GM21526 (cell line): ENCODE measurements at regions not wholly inside any gene's neighbourhood (a gene's known extent, or its start where the extent isn't known, plus 50 kb on each side); places are given as distances from the start of the nearest gene placed in this dataset.
"Not testable (repeated sequence)": the region's sequence is repeated elsewhere in the genome, so short reads cannot be mapped to it uniquely, and the experiment has no call there.

Source experiments
- ATAC-seq: cut with Tn5 transposase; IDR thresholded peaks from one replicate; pipeline ENCODE4 v1.9.1; 2021; ENCODE audit warnings: moderate library complexity; ENCODE audit not compliant: unreplicated experiment, low FRiP score

DNA sequence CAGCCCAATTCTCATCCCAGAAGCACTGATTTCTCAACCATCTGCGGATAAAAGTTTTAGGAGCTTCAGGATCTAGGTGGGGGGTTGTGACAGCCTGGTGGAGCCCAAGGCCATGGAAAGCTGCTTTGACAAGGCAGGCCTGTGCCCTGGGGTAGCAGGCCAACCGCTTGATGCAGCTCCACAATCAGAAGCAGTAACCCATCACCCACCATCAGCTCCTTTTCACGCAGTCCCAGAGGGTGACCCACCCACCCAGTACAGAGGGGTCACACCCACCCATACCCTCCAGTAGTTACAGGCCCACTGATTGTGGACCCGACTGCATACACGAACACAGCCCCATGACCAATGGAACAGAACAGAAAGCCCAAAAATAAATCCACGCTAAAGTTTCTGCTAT is 253.9 kb downstream of the AHR start:
- ATAC-seq = no peak

DNA sequence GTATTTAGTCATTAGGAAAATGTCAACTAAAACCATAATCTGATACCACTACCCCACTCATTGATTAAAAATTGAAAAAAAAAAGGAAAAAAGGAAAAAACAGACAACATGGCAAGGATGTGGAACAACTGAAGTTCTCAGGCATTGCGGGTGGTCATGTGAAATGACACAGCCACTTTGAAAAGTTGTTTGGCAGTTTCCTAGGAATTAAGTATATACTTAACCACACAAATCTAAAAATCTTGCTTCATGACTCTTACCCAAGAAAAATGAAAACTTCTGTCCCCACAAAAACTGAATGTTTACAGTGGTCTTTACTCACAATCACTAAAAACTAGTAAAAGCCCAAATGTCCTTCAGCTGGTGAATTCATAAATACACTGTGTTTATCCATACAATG is 254.5 kb downstream of the AHR start:
- no peak for ATAC-seq

DNA sequence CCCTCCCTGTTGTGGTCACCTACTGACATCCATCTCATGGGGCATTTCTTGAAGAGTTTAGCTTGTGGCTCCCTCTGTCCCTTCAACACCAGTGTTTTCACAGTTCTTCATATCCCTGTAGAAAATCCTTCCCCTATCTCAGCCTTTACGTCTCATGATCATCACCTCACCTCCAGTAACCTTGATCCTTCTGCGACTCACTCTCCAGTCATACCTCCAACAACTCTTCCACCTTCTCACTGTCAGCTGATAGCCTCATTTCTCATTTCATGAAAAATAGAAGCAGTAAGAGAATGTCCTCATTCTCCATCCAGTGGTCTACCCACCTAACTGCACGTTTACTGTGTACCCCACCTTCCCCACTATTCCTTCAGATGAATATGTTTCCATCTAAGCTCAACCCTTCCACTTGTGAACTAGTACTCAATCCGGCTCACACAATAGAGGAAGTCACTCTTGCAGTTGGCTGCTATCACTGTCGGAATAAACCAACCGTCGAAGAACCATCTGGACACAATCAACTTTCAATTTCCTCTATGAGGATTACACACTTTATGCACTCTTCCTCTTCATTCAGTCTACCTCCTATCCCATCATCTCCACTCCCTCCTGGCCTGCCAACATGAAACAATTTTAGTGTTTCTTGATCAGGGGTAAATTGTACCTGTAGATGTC is 256.0 kb downstream of the AHR start:
- ATAC-seq = no peak

DNA sequence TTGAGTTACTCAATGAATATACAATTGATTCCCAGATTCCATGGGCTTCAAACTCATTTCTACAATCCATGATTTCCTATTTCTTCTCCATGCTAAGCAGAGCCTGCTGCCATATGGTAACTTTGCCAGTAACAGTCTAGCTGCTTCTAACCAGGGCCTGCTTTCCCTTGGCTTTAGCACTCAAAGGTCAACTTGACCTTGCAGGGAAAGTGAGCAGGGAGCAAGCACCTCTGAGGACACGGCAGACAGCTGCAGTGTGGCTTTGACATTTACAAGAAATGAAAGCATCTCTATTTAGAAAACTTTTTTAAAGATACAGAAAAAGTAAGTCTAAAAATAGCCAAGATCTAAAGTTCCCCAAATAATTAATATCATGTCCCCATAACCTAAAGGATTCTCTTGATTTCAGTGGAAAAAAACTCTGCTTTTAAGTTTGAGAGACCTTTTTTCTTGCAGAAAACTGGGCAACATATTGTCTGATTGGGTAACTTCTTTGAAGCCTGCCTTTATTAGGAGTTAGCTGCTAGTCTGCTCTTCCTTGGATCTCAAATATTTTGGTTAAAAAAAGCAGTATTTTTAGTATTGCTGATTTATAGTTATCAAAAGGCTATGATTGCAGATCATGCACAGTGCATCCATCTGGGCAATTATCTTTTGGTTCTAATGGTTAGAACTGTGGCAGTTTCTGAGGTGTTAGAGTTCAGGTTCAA is 257.9 kb downstream of the AHR start:
- ATAC-seq = no peak

DNA sequence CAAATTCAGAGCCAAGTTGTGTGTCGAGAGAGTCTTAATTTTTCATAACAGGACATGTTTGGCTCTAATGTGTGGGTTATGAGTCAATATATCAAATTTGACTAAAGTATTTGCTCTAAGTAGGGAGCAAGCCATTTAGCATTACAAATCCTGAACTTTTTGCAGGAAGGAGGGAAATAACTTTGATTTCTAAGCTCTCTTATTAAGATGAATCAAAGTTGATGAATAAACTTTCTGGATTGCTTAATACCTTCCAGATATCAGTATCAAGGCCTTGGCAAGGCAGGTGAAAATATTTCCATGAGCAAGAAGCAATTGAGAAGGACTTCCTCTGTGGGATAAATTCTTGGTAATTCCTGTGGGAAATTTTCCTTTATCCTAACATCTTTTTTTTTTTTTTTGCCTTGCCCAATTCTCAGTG is 258.8 kb downstream of the AHR start:
- ATAC-seq = no peak

GRCh38 chr7:17558135-17558534 is 259.7 kb downstream of the AHR start:
- no peak for ATAC-seq

DNA sequence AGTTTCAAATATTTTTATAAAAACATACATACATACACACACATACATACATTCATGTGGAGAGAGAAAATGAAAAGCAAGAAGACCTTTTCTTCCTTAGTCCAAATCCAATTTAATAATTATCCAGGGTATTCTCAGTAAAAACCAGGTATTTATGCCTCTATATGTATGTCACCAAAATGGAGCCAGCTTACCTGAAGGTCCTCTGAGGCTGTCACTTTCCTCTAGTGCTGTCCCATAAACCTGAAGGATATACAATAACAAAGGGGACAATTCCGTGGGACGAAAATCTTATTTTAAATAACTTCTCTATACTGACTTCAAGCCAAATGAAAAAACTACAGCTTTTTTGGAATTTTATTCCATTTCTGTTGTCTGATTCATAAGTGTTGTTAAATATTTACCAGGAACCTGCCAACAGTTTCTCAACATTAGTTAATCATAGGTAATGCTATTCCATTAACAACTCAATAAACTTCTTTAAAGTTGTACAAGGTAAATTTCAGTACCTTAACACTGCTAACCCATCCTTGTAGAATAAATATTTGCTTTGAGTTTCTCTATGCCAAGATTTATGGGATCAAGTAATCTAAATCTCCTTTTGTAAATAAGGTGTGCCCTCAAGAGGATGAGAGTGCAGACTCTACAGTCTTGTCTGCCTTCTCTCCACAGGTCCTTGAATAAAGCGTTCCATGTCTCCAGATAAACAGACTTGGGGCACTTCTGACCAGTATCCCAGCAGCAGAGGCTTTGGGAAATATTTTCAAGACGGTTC is 260.3 kb downstream of the AHR start:
- no peak for ATAC-seq

GRCh38 chr7:17559388-17559787 is 260.9 kb downstream of the AHR start:
- ATAC-seq = no peak

DNA sequence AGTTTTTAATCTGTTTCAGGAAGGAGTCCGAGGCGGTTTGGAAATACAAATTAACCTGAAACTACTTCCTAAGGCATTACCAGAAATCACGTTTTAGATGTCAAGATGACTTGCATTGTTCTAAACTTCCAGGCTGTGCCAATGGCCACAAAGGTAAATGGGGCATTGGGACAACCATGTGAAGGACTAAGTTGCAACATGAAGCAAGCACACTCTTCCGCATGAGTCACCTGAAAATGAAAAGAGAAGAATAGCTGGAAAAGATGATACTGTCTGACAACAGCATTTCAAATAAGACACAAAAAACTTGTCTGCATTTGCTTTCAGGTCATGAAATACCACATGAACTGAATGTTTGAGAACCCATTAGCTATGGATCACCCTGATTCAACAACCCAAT is 262.1 kb downstream of the AHR start:
- no peak for ATAC-seq

DNA sequence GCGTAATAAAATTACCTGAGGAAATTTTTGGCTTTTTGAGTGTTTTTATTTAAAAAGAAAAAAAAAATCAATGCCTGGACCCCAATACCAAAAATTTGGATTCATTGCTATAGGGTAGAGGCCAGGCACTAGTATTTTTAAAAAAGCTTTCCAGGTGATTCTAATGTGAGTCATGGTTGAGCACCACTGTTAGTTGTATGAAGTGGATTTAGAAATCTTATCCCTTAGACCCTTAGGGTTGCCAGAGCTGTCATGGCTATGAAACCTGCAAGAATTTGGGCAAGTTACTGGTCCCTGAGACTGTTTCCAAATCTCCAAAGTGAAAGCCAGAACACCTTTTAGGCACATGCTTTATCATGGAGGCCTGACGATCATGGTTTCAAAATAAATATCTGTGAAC is 262.5 kb downstream of the AHR start:
- no peak for ATAC-seq

- ATAC-seq = no peak
These were observed 266.3 kb downstream of the AHR start for GRCh38 chr7:17564678-17565212.

GRCh38 chr7:17580141-17580540 is 281.7 kb downstream of the AHR start:
- no peak for ATAC-seq

DNA sequence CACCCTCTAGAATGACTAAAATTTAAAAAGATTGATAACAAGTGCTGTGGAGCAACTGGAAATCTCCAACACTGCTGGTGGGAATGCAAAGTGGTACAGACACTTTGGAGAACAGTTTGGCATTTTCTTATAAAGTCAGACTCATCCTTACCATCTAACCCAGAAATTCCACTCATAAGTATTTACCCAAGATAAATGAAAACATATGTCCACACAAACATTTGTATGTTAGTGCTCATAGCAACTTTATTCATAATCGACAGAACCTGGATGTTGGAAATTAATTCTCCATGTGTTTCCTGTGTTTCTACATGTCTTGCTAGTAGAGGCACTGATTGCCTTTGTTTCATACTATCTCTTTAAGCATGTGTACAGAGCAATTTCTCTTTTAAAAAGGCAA is 282.4 kb downstream of the AHR start:
- no peak for ATAC-seq

DNA sequence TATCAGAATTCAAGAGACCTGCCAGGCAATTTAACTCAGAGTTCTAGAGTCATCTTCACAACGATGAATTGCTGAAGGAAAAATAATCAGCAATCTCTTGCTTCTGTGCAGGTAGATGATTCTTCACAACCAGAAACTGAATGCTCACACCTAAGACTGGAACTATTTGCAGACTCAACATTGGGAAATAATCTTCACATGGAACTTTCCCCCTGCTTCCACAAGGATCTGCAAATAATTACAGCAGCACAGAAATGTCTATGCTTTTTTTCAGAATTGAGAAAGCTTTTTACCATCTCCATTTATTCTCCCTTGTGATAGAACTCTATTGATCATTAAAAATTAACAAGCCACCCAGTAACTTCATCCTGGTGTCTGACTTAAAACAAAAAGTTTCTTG is 282.8 kb downstream of the AHR start:
- ATAC-seq = no peak

DNA sequence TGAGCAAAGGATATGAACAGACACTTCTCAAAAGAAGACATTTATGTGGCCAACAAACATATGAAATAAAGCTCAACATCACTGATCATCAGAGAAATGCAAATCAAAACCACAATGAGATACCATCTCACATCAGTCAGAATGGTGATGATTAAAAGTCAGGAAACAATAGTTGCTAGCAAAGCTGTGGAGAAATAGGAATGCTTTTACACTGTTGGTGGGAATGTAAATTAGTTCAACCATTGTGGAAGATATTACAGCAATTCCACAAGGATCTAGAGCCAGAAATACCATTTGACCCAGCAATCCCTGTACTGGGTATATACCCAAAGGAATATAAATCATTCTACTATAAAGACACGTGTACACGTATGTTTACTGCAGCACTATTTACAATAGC is 284.2 kb downstream of the AHR start:
- not testable (repeated sequence) for ATAC-seq

DNA sequence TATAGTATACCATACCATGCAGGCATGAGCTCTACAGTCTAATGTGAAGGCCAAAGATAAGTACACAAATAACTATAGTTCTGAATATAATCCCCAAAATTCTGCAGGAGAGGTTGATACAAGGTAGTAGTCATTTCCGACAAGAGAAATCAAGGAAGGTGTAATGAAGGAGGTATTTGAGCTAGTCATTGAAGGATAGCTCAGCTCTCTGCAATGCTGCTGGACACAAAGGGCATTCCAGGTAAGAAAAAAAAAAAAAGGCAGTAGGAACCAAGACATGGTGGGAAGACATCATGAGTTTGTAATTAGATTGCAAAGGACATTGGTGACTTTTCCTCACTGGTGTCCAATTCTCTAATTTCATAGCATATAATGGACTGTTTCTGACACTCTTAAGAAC is 285.3 kb downstream of the AHR start:
- no peak for ATAC-seq

DNA sequence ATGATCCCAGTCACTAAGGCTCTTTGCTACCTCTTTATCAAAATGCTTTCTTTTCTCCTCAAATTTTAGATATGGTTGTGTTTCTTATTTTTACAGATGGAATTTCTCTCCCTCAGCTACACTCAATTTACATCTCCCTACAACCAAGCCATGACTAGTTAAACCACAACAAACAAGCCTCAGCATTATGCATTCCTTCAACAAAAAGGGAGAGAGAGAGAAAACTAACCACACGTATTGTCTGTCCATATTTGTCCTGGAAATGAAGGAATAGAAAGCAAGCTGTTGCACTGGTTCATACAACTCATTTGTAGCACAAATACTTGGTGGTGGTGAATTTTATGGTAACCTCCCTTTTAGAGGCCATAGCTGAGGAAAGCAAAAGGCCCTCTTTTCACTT is 286.4 kb downstream of the AHR start:
- ATAC-seq = no peak

- ATAC-seq = no peak
These were observed 288.3 kb downstream of the AHR start for GRCh38 chr7:17586711-17587110.

GRCh38 chr7:17588730-17589129 is 290.3 kb downstream of the AHR start:
- ATAC-seq = no peak

DNA sequence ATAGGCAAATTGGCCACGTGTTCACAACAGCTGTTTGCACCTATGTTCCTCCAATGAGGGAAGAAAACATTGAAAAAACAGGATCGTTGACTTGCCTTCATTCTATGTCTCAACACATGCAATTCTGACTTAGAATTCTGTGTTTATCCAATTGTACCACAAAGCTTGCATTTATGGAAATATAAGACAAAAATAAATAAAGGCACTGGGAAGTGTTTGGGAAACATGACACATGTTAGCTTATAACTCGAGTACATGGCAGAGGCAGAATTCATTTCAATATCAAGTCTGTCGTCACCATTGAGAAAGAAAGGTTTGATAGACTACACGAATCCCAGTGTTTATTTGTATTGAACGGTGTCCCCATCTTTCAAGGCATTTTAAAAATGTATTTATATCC is 291.2 kb downstream of the AHR start:
- no peak for ATAC-seq

- no peak for ATAC-seq
These were observed 291.8 kb downstream of the AHR start for GRCh38 chr7:17590221-17590620.
